IgD-negative memory B cell (primary cell): ENCODE measurements at regions not wholly inside any gene's neighbourhood (a gene's known extent, or its start where the extent isn't known, plus 50 kb on each side); places are given as distances from the start of the nearest gene placed in this dataset.
A peak's percentile ranks its signal among the peaks of the same experiment; 100 is the strongest.

ENCODE experiments used
- H3K27ac Mint-ChIP-seq, 3 donors: one replicate each; pipeline ENCODE4 v1.8.0; 2020 to 2022; ENCODE audit warnings: mild to moderate bottlenecking in 3 of 3, mixed read lengths in 3 of 3, moderate library complexity in 1 of 3
- H3K27me3 Mint-ChIP-seq: one replicate; pipeline ENCODE4 v1.8.0; 2021; ENCODE audit warnings: mixed read lengths
- H3K36me3 Mint-ChIP-seq: one replicate; pipeline ENCODE4 v1.8.0; 2020; ENCODE audit warnings: mild to moderate bottlenecking, mixed read lengths
- H3K4me1 Mint-ChIP-seq, 3 donors: one replicate each; pipeline ENCODE4 v1.8.0; 2020 to 2022; ENCODE audit warnings: mixed read lengths in 3 of 3, mild to moderate bottlenecking in 1 of 3
- H3K4me3 Mint-ChIP-seq, 4 donors: one replicate each; pipeline ENCODE4 v1.8.0; 2020 to 2022; ENCODE audit warnings: mild to moderate bottlenecking in 4 of 4, mixed read lengths in 4 of 4, moderate library complexity in 3 of 4
- H3K9me3 Mint-ChIP-seq, 3 donors: one replicate each; pipeline ENCODE4 v1.8.0; 2020 to 2021; ENCODE audit warnings: mixed read lengths in 3 of 3, mild to moderate bottlenecking in 1 of 3

DNA sequence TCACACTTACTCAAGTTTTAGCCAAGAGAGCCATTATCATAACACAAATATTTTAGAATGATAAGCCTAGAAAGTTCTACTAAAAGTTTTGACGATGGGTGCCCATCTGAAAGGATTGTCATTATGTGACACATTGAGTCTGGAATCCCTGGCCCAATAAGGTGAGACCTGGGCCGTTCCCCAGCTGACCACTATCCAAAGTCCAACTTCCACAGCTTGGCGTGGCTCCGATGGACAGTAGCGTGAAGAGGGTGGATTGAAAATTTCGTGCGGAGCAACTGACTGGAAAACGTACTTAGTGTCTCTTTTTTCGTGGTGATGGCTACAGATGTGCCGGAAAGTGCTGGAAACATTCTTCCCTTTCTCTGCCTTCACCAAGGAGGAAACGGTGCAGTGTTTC is 439.0 kb upstream of the ZMIZ1 start:
- Mint-ChIP-seq H3K4me3 (no peak overlapping the region), H3K27me3 (peaks cover 16% of the 10 kb centered on the region), H3K4me1 (peaks cover 0 to 3% (median 3%) of the 10 kb centered on the region in 3 donors), H3K27ac (no peak overlapping the region), H3K36me3 (no peaks in the 10 kb centered on the region), H3K9me3 (no peaks in the 10 kb centered on the region)

DNA sequence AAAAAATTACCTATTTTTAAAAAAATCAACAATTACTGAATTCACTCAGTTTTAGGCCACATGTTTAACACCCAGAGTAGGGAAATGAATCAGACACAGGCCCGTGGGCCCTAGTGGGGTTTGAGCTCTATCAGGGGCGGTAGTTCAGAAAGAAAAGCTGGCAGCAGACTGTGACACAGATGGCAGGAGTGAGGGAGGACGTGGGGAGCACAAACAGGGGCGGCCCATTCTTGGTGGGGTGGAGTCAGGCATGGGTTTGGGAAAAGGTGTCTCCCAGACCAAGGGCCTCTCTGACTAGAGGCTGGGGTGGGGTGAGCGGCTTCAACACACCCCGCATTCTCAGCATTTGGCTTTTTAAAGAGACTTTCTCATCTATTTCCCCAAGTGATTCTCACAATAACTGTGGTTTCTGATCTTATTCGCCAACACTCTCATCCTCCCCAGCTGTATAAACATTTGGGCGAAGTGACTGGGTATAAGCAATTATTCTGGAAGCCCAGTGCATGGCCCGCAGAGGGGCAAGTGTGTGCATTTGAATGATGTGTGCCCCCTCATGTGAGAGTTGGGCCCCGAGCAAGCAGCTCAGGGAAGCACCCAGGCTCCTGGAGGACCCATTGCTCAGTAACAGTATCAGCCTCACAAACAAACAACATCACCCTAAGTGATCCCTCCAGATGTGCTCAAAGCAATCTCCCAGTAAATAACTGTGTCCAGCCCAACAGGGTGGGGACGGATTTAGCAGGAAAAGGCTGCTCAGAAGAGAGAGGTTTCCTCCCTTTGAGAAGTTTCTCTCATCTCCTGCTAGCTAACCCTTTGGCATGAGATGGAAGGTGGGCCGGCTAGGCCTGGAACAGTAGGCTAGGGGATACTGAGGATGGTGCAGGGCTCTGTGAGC is 437.6 kb upstream of the ZMIZ1 start:
- H3K36me3 Mint-ChIP-seq, result no peaks in the 10 kb centered on the region
- H3K4me1 Mint-ChIP-seq, result peaks cover 0 to 3% (median 3%) of the 10 kb centered on the region in 3 donors
- H3K27ac Mint-ChIP-seq, result no peak overlapping the region
- H3K4me3 Mint-ChIP-seq, result no peak overlapping the region
- H3K27me3 Mint-ChIP-seq, result peaks cover 16% of the 10 kb centered on the region
- no peaks in the 10 kb centered on the region for H3K9me3 Mint-ChIP-seq

DNA sequence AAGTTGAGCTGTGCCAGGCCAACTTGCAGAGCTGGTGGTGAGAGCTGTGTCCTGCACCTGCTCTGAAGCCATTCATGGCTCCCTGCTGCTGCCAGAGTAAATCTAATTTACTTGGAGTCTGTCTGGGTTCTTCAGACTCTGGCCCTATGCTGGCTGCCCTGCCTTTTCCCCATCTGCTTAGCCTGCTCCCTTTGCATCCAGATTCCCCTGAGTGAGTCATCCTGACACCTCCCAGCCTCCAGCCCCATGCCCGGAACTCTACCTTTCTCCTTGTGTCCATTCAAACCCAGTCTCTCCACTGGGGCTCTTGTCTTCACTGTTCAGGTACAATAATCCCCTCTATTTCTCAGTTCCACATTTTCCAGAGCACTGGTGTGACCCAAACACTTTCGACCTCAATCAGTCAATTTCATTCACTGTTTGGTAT is 434.4 kb upstream of the ZMIZ1 start:
- Mint-ChIP-seq H3K27ac (no peak overlapping the region), H3K4me3 (no peak overlapping the region), H3K27me3 (peaks cover 7% of the 10 kb centered on the region), H3K36me3 (peaks cover 4% of the 10 kb centered on the region), H3K4me1 (peaks cover 0 to 3% (median 3%) of the 10 kb centered on the region in 3 donors), H3K9me3 (no peaks in the 10 kb centered on the region)

DNA sequence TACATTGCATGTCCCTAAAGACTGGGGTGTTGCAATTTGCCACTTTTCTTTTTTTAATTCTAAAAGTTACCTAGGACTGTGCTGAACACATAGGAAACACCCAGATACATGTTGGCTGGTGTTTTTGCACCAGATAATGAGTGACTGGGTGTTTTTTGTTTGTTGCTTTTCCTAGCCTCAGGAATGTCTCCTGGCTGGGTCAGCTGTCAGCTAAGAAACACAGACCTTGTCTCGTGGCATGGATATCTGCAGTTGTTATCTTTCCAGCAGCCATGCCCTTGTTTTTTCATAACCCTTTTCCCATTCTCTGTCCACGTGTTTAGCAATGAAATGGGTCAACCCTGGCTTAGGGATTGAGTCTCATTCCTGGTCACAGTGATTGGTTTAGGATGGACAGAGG is 433.9 kb upstream of the ZMIZ1 start:
- H3K9me3 Mint-ChIP-seq, result no peaks in the 10 kb centered on the region
- no peak overlapping the region for H3K27ac Mint-ChIP-seq
- peaks cover 0 to 3% (median 3%) of the 10 kb centered on the region in 3 donors for H3K4me1 Mint-ChIP-seq
- H3K27me3 Mint-ChIP-seq, result peaks cover 2% of the 10 kb centered on the region
- no peak overlapping the region for H3K4me3 Mint-ChIP-seq
- peaks cover 4% of the 10 kb centered on the region for H3K36me3 Mint-ChIP-seq

DNA sequence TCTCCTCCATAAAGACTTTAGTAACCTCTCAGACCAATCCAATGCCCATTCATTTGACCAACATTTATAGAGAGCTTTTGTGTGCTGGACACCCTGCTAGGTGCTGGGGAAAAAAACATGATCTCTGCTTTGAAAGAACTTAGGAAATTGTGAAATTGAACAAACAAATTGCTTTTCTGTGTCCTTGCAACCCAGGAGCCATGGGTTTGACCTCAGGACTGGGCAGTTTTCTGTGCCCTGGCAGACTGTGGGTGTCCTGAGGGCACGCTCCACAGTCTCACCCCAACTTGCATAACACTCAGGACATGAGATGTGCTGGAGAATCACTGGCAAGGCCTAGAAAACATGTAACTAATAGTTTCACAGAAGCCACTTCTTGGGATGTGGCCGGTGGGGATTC is 429.1 kb upstream of the ZMIZ1 start:
- H3K4me1 Mint-ChIP-seq, result peaks cover 0 to 11% (median 5%) of the 10 kb centered on the region in 3 donors
- H3K36me3 Mint-ChIP-seq, result peaks cover 4% of the 10 kb centered on the region
- H3K4me3 Mint-ChIP-seq, result no peak overlapping the region
- no peak overlapping the region for H3K27ac Mint-ChIP-seq
- peaks cover 0 to 2% (median 2%) of the 10 kb centered on the region in 3 donors for H3K9me3 Mint-ChIP-seq
- peaks cover 1% of the 10 kb centered on the region for H3K27me3 Mint-ChIP-seq

DNA sequence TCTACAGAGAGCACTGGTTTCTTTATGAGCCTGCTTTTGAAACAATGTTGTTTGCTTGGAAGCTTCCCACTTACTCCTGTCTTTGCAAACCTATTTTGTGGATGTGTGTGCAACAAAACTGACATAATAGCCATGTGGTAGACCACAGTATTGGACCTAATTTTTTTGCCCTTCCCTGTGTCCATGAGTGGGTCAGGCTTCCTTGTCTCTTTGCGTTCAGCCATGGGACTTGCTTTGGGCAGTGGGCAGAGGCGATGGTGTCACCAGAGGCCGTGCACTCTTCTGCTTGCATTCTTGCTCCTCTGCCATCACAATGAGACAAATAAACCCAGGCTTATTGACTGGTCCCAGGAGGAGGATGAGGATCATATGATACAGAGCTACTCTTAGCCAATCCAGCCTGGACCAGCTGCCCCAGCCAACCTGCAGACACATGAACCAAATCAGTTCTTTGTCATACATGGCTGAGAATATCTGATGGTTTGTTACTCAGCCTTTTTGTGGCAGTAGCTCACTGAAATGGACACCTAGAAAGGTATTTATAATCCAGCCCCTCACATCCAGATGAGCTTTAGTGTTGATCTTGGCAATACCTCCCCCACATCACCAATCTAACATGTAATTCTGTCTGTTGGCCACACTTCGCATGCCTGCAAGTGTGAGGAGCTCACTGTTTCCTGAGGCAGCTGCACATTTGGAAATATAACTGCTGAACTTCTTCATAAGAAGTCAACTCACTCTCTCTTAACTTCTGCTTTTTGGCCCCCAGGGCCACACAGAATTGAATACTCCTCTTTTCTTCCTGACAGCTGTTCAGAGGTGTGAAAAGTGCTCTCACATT is 427.8 kb upstream of the ZMIZ1 start:
- Mint-ChIP-seq H3K9me3 (peaks cover 2 to 10% (median 3%) of the 10 kb centered on the region in 3 donors), H3K27ac (no peak overlapping the region), H3K27me3 (no peaks in the 10 kb centered on the region), H3K4me1 (peaks cover 0 to 11% (median 5%) of the 10 kb centered on the region in 3 donors), H3K36me3 (peaks cover 4% of the 10 kb centered on the region), H3K4me3 (no peak overlapping the region)

DNA sequence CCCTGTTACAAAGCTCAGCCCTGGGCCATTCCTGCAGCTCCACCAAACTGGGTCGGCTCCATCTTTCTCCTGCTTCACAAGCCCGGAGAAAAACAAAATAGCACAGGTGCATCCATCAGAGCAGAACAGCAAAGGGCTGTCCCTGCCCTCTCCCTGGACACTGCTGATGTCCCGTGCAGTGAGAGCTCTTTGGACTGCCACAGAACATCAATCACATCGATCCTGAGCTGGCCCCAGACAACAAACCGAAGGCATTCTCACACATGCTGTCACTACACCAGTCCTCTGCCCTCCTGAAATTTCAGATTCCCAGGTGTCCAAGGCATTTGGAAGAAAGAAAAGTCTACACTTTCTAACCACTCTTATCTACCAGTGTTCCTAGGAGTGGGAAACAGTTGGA is 427.1 kb upstream of the ZMIZ1 start:
- no peak overlapping the region for H3K4me3 Mint-ChIP-seq
- H3K9me3 Mint-ChIP-seq, result peaks cover 2 to 10% (median 3%) of the 10 kb centered on the region in 3 donors
- H3K27ac Mint-ChIP-seq, result no peak overlapping the region
- no peaks in the 10 kb centered on the region for H3K27me3 Mint-ChIP-seq
- H3K36me3 Mint-ChIP-seq, result peaks cover 4% of the 10 kb centered on the region
- H3K4me1 Mint-ChIP-seq, result peaks cover 0 to 11% (median 5%) of the 10 kb centered on the region in 3 donors

DNA sequence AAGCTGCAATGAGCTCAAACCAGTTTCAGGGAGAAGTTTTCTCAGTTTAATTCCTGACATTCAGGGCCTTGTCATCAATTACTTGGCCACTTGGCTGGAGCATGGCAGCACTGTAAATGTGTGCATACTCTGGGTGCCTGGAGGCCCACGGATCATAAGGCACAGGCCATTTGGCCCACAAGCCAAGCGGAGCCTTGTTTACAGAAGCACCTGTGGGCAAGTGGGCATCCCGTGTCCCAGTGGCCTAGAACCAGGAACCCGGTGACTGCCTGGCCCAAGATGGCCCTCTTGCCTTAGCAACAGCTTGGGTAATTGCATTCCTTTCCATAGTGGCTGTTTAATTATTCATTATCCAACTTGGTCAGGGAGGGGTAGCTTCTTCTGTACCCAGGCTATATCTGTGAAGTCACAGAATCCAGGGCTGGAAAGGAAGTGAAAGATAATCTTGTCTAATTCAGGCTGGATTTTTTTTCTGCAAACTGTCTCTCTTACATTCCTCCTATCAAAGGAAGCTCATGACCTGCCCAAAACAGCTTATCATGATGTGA is 426.4 kb upstream of the ZMIZ1 start:
- Mint-ChIP-seq H3K9me3 (peaks cover 2 to 10% (median 3%) of the 10 kb centered on the region in 3 donors), H3K4me3 (no peak overlapping the region), H3K4me1 (peaks cover 0 to 11% (median 5%) of the 10 kb centered on the region in 3 donors), H3K27ac (peak overlapping the region in 1 of 3 donors; percentile 71), H3K36me3 (peaks cover 4% of the 10 kb centered on the region), H3K27me3 (no peaks in the 10 kb centered on the region)

DNA sequence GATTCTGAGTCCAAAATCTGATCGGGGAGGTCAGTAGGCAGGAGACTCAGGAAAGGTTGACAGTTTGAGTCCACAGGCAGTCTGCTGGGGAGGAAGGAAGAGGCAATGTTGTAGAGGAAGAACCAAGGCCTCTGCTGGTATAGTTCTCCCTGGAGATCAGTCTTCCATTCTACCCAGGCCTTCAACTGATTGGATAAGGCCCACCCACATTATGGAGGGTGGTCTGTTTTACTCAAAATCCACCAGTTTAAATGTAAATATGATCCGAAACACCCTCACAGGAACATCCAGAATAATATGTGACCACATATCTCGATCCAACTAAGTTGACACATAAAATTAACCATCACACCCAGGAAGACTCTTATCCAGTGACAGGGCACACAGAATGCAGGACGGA is 425.3 kb upstream of the ZMIZ1 start:
- no peaks in the 10 kb centered on the region for H3K36me3 Mint-ChIP-seq
- peaks cover 4% of the 10 kb centered on the region for H3K27me3 Mint-ChIP-seq
- H3K4me1 Mint-ChIP-seq, result peaks cover 0 to 11% (median 5%) of the 10 kb centered on the region in 3 donors
- H3K27ac Mint-ChIP-seq, result no peak overlapping the region
- H3K4me3 Mint-ChIP-seq, result no peak overlapping the region
- peaks cover 2 to 10% (median 3%) of the 10 kb centered on the region in 3 donors for H3K9me3 Mint-ChIP-seq

DNA sequence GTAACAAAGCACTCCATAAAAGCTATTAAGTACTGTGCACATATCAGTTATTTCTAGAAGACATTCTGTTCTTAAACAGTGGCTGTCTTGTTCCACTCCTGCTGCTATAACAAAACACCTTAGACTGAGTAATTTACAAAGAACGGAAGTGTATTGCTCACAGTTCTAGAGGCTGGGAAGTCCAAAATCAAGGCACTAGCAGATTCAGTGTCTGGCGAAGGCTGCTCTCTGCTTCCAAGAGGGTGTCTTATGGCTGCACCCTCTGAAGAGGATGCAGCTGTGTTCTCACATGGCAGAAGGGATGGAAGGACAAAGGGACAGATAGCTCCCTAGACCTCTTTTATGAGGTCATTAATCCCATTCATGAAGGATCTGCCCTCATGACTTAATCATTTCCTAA is 424.2 kb upstream of the ZMIZ1 start:
- H3K27me3 Mint-ChIP-seq, result peaks cover 4% of the 10 kb centered on the region
- no peak overlapping the region for H3K27ac Mint-ChIP-seq
- no peaks in the 10 kb centered on the region for H3K36me3 Mint-ChIP-seq
- H3K9me3 Mint-ChIP-seq, result peaks cover 2 to 10% (median 4%) of the 10 kb centered on the region in 3 donors
- no peak overlapping the region for H3K4me3 Mint-ChIP-seq
- H3K4me1 Mint-ChIP-seq, result peaks cover 0 to 11% (median 5%) of the 10 kb centered on the region in 3 donors

DNA sequence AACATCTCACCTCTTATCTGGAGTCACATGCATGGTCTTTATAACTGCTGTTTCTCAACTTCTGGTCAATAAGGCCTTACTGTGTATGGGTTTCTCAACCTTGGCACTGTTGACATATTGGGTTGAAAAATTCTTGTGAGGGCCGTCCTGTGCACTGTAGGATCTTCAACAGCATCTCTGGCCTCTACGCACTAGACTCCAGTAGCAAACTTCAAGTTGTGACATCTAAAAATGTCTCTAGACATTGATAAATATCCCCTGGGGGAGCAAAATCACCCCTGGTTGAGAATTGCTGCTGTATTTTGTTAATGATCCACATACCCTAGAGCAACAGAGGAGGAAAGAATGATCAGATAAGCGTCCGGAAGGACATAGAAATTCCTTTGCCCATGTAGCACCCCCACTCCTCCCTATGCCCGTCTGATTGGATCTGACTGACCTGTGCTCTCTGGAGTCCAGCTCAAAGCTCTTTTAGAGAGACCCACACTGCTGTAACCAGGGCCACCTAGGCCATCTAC is 423.5 kb upstream of the ZMIZ1 start:
- peaks cover 0 to 11% (median 5%) of the 10 kb centered on the region in 3 donors for H3K4me1 Mint-ChIP-seq
- H3K27ac Mint-ChIP-seq, result no peak overlapping the region
- no peaks in the 10 kb centered on the region for H3K36me3 Mint-ChIP-seq
- peaks cover 2 to 10% (median 4%) of the 10 kb centered on the region in 3 donors for H3K9me3 Mint-ChIP-seq
- H3K27me3 Mint-ChIP-seq, result peaks cover 8% of the 10 kb centered on the region
- H3K4me3 Mint-ChIP-seq, result no peak overlapping the region

DNA sequence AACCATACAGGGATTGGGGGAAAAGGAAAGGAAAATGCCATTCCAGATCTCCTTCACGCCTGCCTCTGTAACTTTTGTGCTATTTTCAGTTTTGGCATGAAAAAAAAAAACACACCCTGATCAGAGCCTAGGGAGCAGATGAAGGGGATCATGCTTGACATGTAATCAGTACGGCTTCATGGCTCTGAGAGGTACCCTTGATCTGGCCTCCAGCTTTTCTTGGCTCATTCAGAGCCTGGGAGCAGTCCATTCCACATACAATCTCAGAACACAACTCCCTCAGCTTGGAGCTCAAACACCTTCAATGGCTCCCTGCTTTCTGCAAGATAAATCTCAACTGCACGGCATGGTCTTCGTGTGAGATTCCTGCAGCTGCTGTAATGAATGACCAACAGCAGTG is 422.8 kb upstream of the ZMIZ1 start:
- H3K4me1 Mint-ChIP-seq, result peaks cover 0 to 10% (median 5%) of the 10 kb centered on the region in 3 donors
- no peaks in the 10 kb centered on the region for H3K36me3 Mint-ChIP-seq
- H3K27me3 Mint-ChIP-seq, result peaks cover 8% of the 10 kb centered on the region
- no peak overlapping the region for H3K4me3 Mint-ChIP-seq
- peaks cover 2 to 10% (median 4%) of the 10 kb centered on the region in 3 donors for H3K9me3 Mint-ChIP-seq
- no peak overlapping the region for H3K27ac Mint-ChIP-seq

DNA sequence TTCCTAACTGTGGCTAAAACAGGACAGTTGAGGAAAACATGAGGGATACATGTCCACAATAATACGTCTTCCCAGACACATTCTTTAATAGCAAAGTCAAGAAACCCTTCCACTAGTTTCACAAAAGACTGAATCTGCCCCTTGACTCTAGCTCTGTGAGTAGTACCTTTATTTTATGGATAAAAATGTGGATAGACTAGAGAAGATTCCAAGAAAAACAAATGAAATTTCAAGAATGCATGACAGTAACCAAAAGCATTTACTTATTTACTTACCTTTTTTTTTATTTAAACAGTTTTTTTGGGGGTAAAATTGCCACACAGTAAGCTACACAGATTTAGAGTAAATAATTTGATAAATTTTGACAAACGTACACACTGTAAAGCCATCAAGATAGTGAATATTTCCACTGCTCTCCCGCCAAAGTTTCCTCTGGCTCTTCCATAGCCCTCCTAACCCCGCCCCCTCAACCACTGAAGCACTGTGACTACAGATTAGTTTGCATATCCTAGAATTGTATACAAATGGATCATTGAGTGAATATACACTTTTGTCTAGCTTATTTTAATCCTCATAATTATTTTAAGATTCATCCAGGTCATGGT is 420.4 kb upstream of the ZMIZ1 start:
- Mint-ChIP-seq H3K9me3 (peaks cover 2 to 10% (median 4%) of the 10 kb centered on the region in 3 donors), H3K27me3 (peaks cover 10% of the 10 kb centered on the region), H3K36me3 (no peaks in the 10 kb centered on the region), H3K4me3 (no peak overlapping the region), H3K4me1 (no peaks in the 10 kb centered on the region), H3K27ac (no peak overlapping the region)

DNA sequence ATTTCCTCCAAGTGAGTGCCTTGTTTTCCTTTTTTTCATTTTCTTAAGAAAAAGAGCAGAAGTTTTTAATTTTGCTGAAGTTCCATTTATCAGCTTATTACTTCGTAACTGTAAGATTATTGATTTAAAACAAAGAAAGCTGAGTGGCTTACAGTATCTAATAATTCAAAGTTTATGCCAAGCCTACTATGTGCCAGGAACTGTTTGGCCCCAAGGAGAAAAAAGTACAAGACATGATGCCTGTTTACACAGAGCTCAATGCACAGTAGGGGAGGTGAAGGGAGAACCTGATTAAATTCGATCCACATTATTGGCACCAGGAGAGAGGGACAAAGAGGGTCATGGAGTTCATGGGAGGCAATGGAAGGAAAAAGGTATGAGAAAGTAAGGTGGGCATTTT is 419.3 kb upstream of the ZMIZ1 start:
- Mint-ChIP-seq H3K4me3 (no peak overlapping the region), H3K9me3 (peaks cover 2 to 10% (median 4%) of the 10 kb centered on the region in 3 donors)

More for the DNA sequence above, 419.3 kb upstream of the ZMIZ1 start:
- Mint-ChIP-seq H3K27me3 (peaks cover 10% of the 10 kb centered on the region), H3K27ac (no peak overlapping the region), H3K4me1 (no peaks in the 10 kb centered on the region), H3K36me3 (no peaks in the 10 kb centered on the region)
